Spleen (tissue), 11 donors: ENCODE measurements at regions not wholly inside any gene's neighbourhood (a gene's known extent, or its start where the extent isn't known, plus 50 kb on each side); places are given as distances from the start of the nearest gene placed in this dataset.
"Not testable (repeated sequence)": the region's sequence is repeated elsewhere in the genome, so short reads cannot be mapped to it uniquely, and the experiment has no call there.

Source experiments
- DNase-seq: peaks from one replicate; pipeline ENCODE4 v3.0.0-alpha.2; 2020
- H3K27ac ChIP-seq, 8 donors: fragments of 200-600 bp; sonication (generic) in 7 of 8; 1 replicate in 4 of 8; 2 replicates in 4 of 8; pipeline versions ENCODE4 v1.5.0 to v1.8.0; 2016 to 2021; ENCODE audit warnings: inconsistent platforms in 4 of 8, mild to moderate bottlenecking in 4 of 8, moderate library complexity in 1 of 8
- H3K27me3 ChIP-seq, 7 donors: fragments of 200-600 bp; sonication (generic) in 6 of 7; replicated peaks in 1 of 7; 1 replicate in 4 of 7; 2 replicates in 3 of 7; pipeline versions ENCODE4 v1.5.0 to v1.8.0; 2016 to 2021; ENCODE audit warnings: inconsistent platforms in 3 of 7, mild to moderate bottlenecking in 1 of 7
- H3K36me3 ChIP-seq, 6 donors: fragments of 200-600 bp; sonication (generic) in 5 of 6; 1 replicate in 4 of 6; 2 replicates in 2 of 6; pipeline versions ENCODE4 v1.5.0 to v1.8.0; 2016 to 2021; ENCODE audit warnings: inconsistent platforms in 2 of 6
- H3K4me1 ChIP-seq, 6 donors: fragments of 200-600 bp; sonication (generic) in 5 of 6; 1 replicate in 3 of 6; 2 replicates in 3 of 6; pipeline versions ENCODE4 v1.5.0 to v1.8.0; 2016 to 2021; ENCODE audit warnings: inconsistent platforms in 3 of 6
- H3K4me3 ChIP-seq, 8 donors: fragments of 200-600 bp; sonication (generic) in 7 of 8; 1 replicate in 4 of 8; 2 replicates in 4 of 8; pipeline versions ENCODE4 v1.5.0 to v1.8.0; 2016 to 2021; ENCODE audit warnings: inconsistent platforms in 4 of 8, mild to moderate bottlenecking in 4 of 8, moderate library complexity in 2 of 8
- H3K9me3 ChIP-seq, 8 donors: fragments of 200-600 bp; sonication (generic) in 7 of 8; 1 replicate in 4 of 8; 2 replicates in 4 of 8; pipeline versions ENCODE4 v1.5.0 to v1.8.0; 2016 to 2021; ENCODE audit warnings: inconsistent platforms in 4 of 8
- POLR2A ChIP-seq, 3 donors: fragments of 450-650 bp; IDR thresholded peaks; one replicate each; pipeline ENCODE4 v1.5.1; 2017; ENCODE audit warnings: antibody characterized with exemption in 3 of 3, mild to moderate bottlenecking in 1 of 3
- POLR2AphosphoS5 ChIP-seq, 3 donors: sonication (generic); formaldehyde crosslinking; IDR thresholded peaks; one replicate each; pipeline ENCODE4 v1.5.1; 2017; ENCODE audit warnings: antibody characterized with exemption in 3 of 3
- WGBS, 5 donors: extraction: QIAGEN DNeasy Blood & Tissue Kit in 3 of 5; methylation state at CpG; one replicate each; pipeline versions ENCODE4 v1.1.5 to v1.1.7; 2013 to 2018; 5-methylcytosine and 5-hydroxymethylcytosine counted together
- intact Hi-C: fragments of 100-400 bp; cut with DNase I; formaldehyde crosslinking; loops from one replicate; pipeline ENCODE4 v1.15.0; 2023; ENCODE audit warnings: low total_unique reads
- small RNA-seq, 4 donors: library from RNA; depleted of rRNA; stranded (forward); fragments of <200 nt; gene quantifications; one replicate each; pipeline ENCODE3, GENCODE V24; 2016
- TF ChIP-seq, protein P1 (sequence below), 11 experiments: fragments of 200-600 bp in 7 of 11; fragments of 450-650 bp in 4 of 11; sonication (generic) in 4 of 11; IDR thresholded peaks in 8 of 11; conservative IDR thresholded peaks in 3 of 11; 1 replicate in 7 of 11; 2 replicates in 4 of 11; pipeline versions ENCODE4 v1.4.0 to v1.8.0; 2016 to 2021; ENCODE audit warnings: antibody characterized with exemption in 11 of 11, inconsistent platforms in 4 of 11, mild to moderate bottlenecking in 1 of 11
- donor health status: healthy with polysubstance abuse.
- donor health status: DM: no; HTN: no; CAD: no; lungs with moderate emphysema.
- donor health status: DM: no; HTN: no; CAD: no.
- donor health status: Bipolar disorder and iron deficiency.
- donor health status: healthy.
- donor health status: DM: no; HTN: no; CAD: no.
- donor health status: DM: yes; HTN: yes; CAD: no.

DNA sequence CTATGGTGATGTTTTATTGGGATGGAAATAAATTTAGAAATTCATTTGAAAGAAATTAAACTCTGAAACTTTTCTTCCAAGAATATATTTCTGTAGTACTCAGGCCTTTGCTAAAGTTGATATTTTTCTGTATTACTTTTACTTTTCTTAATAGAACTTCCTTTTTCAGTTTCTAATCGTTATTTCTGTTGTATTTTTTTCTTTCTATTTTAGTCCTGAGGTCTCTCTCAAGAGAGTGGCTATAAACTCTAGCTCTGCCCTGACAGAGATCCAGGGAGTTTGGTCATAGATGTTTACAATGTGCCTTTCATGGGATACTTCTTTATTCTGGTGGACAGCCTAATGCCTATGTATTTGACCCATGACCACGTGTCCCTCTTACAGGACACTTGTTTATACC is 51.0 kb downstream of the OR2B6 start:
- TF ChIP-seq, protein P1, sequence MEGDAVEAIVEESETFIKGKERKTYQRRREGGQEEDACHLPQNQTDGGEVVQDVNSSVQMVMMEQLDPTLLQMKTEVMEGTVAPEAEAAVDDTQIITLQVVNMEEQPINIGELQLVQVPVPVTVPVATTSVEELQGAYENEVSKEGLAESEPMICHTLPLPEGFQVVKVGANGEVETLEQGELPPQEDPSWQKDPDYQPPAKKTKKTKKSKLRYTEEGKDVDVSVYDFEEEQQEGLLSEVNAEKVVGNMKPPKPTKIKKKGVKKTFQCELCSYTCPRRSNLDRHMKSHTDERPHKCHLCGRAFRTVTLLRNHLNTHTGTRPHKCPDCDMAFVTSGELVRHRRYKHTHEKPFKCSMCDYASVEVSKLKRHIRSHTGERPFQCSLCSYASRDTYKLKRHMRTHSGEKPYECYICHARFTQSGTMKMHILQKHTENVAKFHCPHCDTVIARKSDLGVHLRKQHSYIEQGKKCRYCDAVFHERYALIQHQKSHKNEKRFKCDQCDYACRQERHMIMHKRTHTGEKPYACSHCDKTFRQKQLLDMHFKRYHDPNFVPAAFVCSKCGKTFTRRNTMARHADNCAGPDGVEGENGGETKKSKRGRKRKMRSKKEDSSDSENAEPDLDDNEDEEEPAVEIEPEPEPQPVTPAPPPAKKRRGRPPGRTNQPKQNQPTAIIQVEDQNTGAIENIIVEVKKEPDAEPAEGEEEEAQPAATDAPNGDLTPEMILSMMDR (IDR thresholded peaks at IDR 0.05 in 8 of 11, conservative IDR thresholded peaks at IDR 0.05 in 3 of 11), result no peak
- TF ChIP-seq POLR2AphosphoS5 (IDR thresholded peaks at IDR 0.05) (no peak), POLR2A (IDR thresholded peaks at IDR 0.05) (no peak)
- H3K27ac ChIP-seq, result peak overlapping the region in 3 of 8 donors; percentile 18 to 50 (median 30)
- no peaks in the 10 kb centered on the region for H3K9me3 ChIP-seq
- H3K27me3 ChIP-seq, result peaks cover 0 to 5% (median 0%) of the 10 kb centered on the region in 7 donors
- peaks cover 0 to 4% (median 0%) of the 10 kb centered on the region in 6 donors for H3K4me1 ChIP-seq
- no peak for DNase-seq
- no peak overlapping the region for H3K4me3 ChIP-seq
- H3K36me3 ChIP-seq, result no peaks in the 10 kb centered on the region
- 40 to 44% (median 44%) methylated on average over 2 of the region's 2 CpGs for WGBS, 5 donors
- intact Hi-C loops, result no loop called here

DNA sequence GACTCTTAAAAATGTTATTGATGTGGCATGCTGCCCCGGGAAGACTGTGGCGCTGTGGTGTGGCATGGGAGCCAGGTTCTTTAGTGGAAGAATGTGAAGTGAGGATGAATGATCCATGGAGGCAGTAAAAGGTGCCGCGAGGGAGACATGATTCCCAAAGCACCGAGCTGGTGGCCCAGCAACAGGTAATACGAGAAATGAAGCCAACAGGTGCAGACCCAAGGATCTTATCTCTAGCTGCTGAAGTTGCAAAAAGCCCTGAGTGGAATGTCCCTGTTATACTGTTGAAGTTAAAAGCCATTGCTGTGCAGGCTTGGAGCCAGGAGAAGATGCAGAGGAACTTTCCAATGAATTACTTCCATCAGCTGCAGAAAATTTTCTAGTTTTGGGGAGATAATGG is 53.5 kb downstream of the OR2B6 start:
- WGBS, 5 donors, result 90 to 99% (median 91%) methylated on average over 6 of the region's 6 CpGs
- TF ChIP-seq POLR2AphosphoS5 (IDR thresholded peaks at IDR 0.05) (no peak), POLR2A (IDR thresholded peaks at IDR 0.05) (no peak)
- TF ChIP-seq, protein P1 (IDR thresholded peaks at IDR 0.05 in 8 of 11, conservative IDR thresholded peaks at IDR 0.05 in 3 of 11), result no peak
- Histone ChIP-seq H3K4me1 (peaks cover 0 to 4% (median 0%) of the 10 kb centered on the region in 6 donors), H3K4me3 (no peak overlapping the region), H3K27me3 (no peaks in the 10 kb centered on the region), H3K27ac (no peak overlapping the region), H3K9me3 (no peaks in the 10 kb centered on the region), H3K36me3 (no peaks in the 10 kb centered on the region)
- DNase-seq, result no peak
- intact Hi-C loops, result no loop called here

DNA sequence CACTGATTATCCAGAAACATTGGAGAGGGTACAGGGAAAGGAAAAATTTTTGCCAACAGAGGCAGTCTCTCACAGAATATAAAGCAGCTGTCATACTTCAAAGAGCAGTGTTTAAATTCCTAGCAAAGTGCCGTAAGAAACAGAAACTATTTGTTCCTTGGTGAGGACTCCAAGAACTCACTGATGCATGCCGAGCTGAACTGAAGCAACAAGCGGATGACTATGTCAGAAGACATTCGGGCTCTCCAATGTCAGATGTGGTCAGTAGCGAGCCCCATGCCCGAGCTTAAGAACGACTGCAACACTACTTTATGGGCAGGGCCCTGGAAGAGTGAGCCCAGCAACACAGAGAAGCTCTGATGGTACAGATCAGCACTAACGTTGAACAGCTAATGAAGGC is 54.7 kb downstream of the OR2B6 start:
- H3K27me3 ChIP-seq, result no peaks in the 10 kb centered on the region
- DNase-seq, result no peak
- peaks cover 0 to 4% (median 0%) of the 10 kb centered on the region in 6 donors for H3K4me1 ChIP-seq
- no peaks in the 10 kb centered on the region for H3K9me3 ChIP-seq
- H3K36me3 ChIP-seq, result no peaks in the 10 kb centered on the region
- intact Hi-C loops, result no loop called here
- TF ChIP-seq, protein P1 (IDR thresholded peaks at IDR 0.05 in 8 of 11, conservative IDR thresholded peaks at IDR 0.05 in 3 of 11), result no peak
- no peak for TF ChIP-seq POLR2AphosphoS5 (IDR thresholded peaks at IDR 0.05)
- no peak for TF ChIP-seq POLR2A (IDR thresholded peaks at IDR 0.05)
- H3K4me3 ChIP-seq, result no peak overlapping the region
- H3K27ac ChIP-seq, result no peak overlapping the region
- 82 to 92% (median 89%) methylated on average over 8 of the region's 8 CpGs for WGBS, 5 donors

DNA sequence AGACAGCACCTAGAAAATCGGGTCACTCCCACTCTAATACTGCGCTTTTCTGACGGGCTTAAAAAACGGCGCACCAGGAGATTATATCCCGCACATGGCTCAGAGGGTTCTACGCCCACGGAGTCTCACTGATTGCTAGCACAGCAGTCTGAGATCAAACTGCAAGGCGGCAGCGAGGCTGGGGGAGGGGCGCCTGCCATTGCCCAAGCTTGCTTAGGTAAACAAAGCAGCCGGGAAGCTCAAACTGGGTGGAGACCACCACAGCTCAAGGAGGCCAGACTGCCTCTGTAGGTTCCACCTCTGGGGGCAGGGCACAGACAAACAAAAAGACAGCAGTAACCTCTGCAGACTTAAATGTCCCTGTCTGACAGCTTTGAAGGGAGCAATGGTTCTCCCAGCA is 59.4 kb upstream of the ZNF165 start:
- intact Hi-C loops, H3K27ac ChIP-seq, DNase-seq, H3K36me3 ChIP-seq, H3K9me3 ChIP-seq, H3K4me1 ChIP-seq, H3K4me3 ChIP-seq: not testable (repeated sequence)
- peaks cover 0 to 23% (median 0%) of the 10 kb centered on the region in 7 donors for H3K27me3 ChIP-seq
- 89 to 97% (median 93%) methylated on average over 6 to 12 of the region's 12 CpGs for WGBS, 5 donors

DNA sequence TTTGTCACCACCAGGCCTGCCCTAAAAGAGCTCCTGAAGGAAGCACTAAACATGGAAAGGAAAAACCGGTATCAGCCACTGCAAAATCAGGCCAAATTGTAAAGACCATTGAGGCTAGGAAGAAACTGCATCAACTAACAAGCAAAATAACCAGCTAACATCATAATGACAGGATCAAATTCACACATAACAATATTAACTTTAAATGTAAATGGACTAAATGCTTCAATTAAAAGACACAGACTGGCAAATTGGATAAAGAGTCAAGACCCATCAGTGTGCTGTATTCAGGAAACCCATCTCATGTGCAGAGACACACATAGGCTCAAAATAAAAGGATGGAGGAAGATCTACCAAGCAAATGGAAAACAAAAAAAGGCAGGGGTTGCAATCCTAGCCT is 57.7 kb upstream of the ZNF165 start:
- H3K4me1 ChIP-seq, intact Hi-C loops, DNase-seq, H3K4me3 ChIP-seq, H3K27ac ChIP-seq, H3K36me3 ChIP-seq, H3K9me3 ChIP-seq: not testable (repeated sequence)
- H3K27me3 ChIP-seq, result peaks cover 0 to 23% (median 0%) of the 10 kb centered on the region in 7 donors
- 87 to 92% (median 89%) methylated on average over 1 of the region's 1 CpG for WGBS, 5 donors

Small RNAs in the stretch of these regions (small RNA-seq; reads per million reads assigned to genes)
- 0 reads per million in 4 donors for gene RF00012
